ENCODE measurements at regions not wholly inside any gene's neighbourhood (a gene's known extent, or its start where the extent isn't known, plus 50 kb on each side); places are given as distances from the start of the nearest gene placed in this dataset.
"Not testable (repeated sequence)": the region's sequence is repeated elsewhere in the genome, so short reads cannot be mapped to it uniquely, and the experiment has no call there.

- DNase-seq (ENCODE audit: low read depth), result no peak
- TF ChIP-seq CTCF (IDR thresholded peaks at IDR 0.05; ENCODE audit: low read depth, low read length, missing control alignments), result no peak
- H3K4me3 ChIP-seq (ENCODE audit: low read depth, low read length), result no peak overlapping the region
These were observed 95.4 kb upstream of the GRIN2A start for GRCh38 chr16:10277597-10277996.

GRCh38 chr16:10280262-10281170, 98.3 kb upstream of the GRIN2A start:
- no peak overlapping the region for H3K4me3 ChIP-seq (ENCODE audit: low read depth, low read length)
- DNase-seq (ENCODE audit: low read depth), result no peak
- TF ChIP-seq CTCF (IDR thresholded peaks at IDR 0.05; ENCODE audit: low read depth, low read length, missing control alignments), result no peak

- no peak for TF ChIP-seq CTCF (IDR thresholded peaks at IDR 0.05; ENCODE audit: low read depth, low read length, missing control alignments)
- DNase-seq (ENCODE audit: low read depth), result no peak
- no peak overlapping the region for H3K4me3 ChIP-seq (ENCODE audit: low read depth, low read length)
These were observed 100.1 kb upstream of the GRIN2A start for GRCh38 chr16:10282367-10282766.

- not testable (repeated sequence) for H3K4me3 ChIP-seq (ENCODE audit: low read depth, low read length); DNase-seq (ENCODE audit: low read depth)
These were observed 101.0 kb upstream of the GRIN2A start for GRCh38 chr16:10283246-10283645.

- H3K4me3 ChIP-seq (ENCODE audit: low read depth, low read length); DNase-seq (ENCODE audit: low read depth): not testable (repeated sequence)
These were observed 95.3 kb upstream of the ATF7IP2 start for GRCh38 chr16:10290467-10291105.

- H3K4me3 ChIP-seq (ENCODE audit: low read depth, low read length); DNase-seq (ENCODE audit: low read depth): not testable (repeated sequence)
These were observed 93.7 kb upstream of the ATF7IP2 start for GRCh38 chr16:10292197-10292596.

- not testable (repeated sequence) for H3K4me3 ChIP-seq (ENCODE audit: low read depth, low read length); DNase-seq (ENCODE audit: low read depth)
These were observed 92.9 kb upstream of the ATF7IP2 start for GRCh38 chr16:10292976-10293375.

GRCh38 chr16:10294153-10294552, 91.7 kb upstream of the ATF7IP2 start:
- not testable (repeated sequence) for H3K4me3 ChIP-seq (ENCODE audit: low read depth, low read length); DNase-seq (ENCODE audit: low read depth)

- TF ChIP-seq CTCF (IDR thresholded peaks at IDR 0.05; ENCODE audit: low read depth, low read length, missing control alignments), result no peak
- peak overlapping the region; percentile 36 for H3K4me3 ChIP-seq (ENCODE audit: low read depth, low read length)
- no peak for DNase-seq (ENCODE audit: low read depth)
These were observed 88.9 kb upstream of the ATF7IP2 start for GRCh38 chr16:10296956-10297340.

All from GM12864 (cell line).